H1 (cell line): ENCODE measurements at regions not wholly inside any gene's neighbourhood (a gene's known extent, or its start where the extent isn't known, plus 50 kb on each side); places are given as distances from the start of the nearest gene placed in this dataset.

Experiments
- CHD7 ChIP-seq: fragments of 300-600 bp; sonication (generic); IDR thresholded peaks from 2 replicates; pipeline ENCODE4 v1.7.1; 2012; ENCODE audit warnings: low read length, moderate library complexity, mild to moderate bottlenecking, inconsistent platforms; ENCODE audit not compliant: insufficient replicate concordance
- CREB1 ChIP-seq: IDR thresholded peaks from 2 replicates; pipeline ENCODE4 v1.6.1; 2012; ENCODE audit warnings: inconsistent platforms
- KDM1A ChIP-seq: fragments of 200-600, 300-600 bp; sonication (generic); IDR thresholded peaks from 2 replicates; pipeline ENCODE4 v1.7.1; 2016; ENCODE audit warnings: mild to moderate bottlenecking, low read length, borderline replicate concordance
- RFX5 ChIP-seq: IDR thresholded peaks from 2 replicates; pipeline ENCODE4 v1.6.1; 2011; ENCODE audit warnings: low read depth, low read length, improper control_type of control experiment, borderline replicate concordance
- RXRA ChIP-seq: IDR thresholded peaks from 2 replicates; pipeline ENCODE4 v1.6.1; 2011; ENCODE audit warnings: low read depth, mild to moderate bottlenecking, low read length, moderate library complexity; ENCODE audit not compliant: insufficient read depth
- ZNF274 ChIP-seq: IDR thresholded peaks from 2 replicates; pipeline ENCODE4 v1.7.0; 2012; ENCODE audit warnings: low read length, borderline replicate concordance; ENCODE audit errors: extremely low read depth
- TF ChIP-seq, protein P1 (sequence below), 3 experiments: IDR thresholded peaks; 1 replicate in 2 of 3; 2 replicates in 1 of 3; pipeline versions ENCODE4 v1.5.1 to v1.6.1; 2011; ENCODE audit warnings: low read length in 3 of 3, mild to moderate bottlenecking in 3 of 3, inconsistent platforms in 2 of 3, low read depth in 1 of 3, moderate library complexity in 1 of 3; ENCODE audit not compliant: insufficient read depth in 1 of 3; ENCODE audit errors: control extremely low read depth in 1 of 3

- TF ChIP-seq CHD7 (no peak), RXRA (no peak), CREB1 (no peak), ZNF274 (no peak), KDM1A (no peak), RFX5 (no peak)
- TF ChIP-seq, protein P1, sequence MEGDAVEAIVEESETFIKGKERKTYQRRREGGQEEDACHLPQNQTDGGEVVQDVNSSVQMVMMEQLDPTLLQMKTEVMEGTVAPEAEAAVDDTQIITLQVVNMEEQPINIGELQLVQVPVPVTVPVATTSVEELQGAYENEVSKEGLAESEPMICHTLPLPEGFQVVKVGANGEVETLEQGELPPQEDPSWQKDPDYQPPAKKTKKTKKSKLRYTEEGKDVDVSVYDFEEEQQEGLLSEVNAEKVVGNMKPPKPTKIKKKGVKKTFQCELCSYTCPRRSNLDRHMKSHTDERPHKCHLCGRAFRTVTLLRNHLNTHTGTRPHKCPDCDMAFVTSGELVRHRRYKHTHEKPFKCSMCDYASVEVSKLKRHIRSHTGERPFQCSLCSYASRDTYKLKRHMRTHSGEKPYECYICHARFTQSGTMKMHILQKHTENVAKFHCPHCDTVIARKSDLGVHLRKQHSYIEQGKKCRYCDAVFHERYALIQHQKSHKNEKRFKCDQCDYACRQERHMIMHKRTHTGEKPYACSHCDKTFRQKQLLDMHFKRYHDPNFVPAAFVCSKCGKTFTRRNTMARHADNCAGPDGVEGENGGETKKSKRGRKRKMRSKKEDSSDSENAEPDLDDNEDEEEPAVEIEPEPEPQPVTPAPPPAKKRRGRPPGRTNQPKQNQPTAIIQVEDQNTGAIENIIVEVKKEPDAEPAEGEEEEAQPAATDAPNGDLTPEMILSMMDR (IDR thresholded peaks at IDR 0.05; ENCODE audit: control extremely low read depth in 1 of 3, insufficient read depth in 1 of 3, low read depth in 1 of 3, low read length in 3 of 3), result no peak
These were observed 295.7 kb upstream of the FOXF1 start (continued) for GRCh38 chr16:86214326-86215232.
